ENCODE measurements at regions not wholly inside any gene's neighbourhood (a gene's known extent, or its start where the extent isn't known, plus 50 kb on each side); places are given as distances from the start of the nearest gene placed in this dataset.

DNA sequence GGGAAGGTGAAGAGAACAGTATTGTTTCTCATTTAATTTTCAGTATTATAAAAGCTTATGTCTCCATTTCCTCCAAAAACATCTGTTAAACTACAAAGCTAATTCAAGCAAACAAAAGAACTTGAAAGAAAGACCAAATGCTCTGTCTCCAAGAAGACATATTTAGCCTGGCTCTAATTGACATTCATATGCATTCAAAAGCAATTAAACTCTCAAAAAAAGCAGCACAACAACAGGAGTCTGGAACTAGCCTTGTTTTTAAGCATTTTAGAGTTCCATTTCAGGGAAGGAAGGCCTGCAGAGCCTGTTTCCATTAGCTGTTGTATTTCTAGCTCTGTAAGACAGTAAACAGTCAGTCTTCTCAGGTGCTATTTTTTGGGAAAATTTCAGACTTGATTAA, 447.9 kb downstream of the TDRD15 start:
- DNase-seq, result no peak
- no peaks in the 10 kb centered on the region for H3K4me1 ChIP-seq
- no peaks in the 10 kb centered on the region for H3K9me3 ChIP-seq
- TF ChIP-seq, protein P1, sequence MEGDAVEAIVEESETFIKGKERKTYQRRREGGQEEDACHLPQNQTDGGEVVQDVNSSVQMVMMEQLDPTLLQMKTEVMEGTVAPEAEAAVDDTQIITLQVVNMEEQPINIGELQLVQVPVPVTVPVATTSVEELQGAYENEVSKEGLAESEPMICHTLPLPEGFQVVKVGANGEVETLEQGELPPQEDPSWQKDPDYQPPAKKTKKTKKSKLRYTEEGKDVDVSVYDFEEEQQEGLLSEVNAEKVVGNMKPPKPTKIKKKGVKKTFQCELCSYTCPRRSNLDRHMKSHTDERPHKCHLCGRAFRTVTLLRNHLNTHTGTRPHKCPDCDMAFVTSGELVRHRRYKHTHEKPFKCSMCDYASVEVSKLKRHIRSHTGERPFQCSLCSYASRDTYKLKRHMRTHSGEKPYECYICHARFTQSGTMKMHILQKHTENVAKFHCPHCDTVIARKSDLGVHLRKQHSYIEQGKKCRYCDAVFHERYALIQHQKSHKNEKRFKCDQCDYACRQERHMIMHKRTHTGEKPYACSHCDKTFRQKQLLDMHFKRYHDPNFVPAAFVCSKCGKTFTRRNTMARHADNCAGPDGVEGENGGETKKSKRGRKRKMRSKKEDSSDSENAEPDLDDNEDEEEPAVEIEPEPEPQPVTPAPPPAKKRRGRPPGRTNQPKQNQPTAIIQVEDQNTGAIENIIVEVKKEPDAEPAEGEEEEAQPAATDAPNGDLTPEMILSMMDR (IDR thresholded peaks at IDR 0.05; ENCODE audit: low read depth, low read length), result no peak
- H3K4me3 ChIP-seq (ENCODE audit: low read depth, low read length), result no peak overlapping the region
- H3K36me3 ChIP-seq, result no peaks in the 10 kb centered on the region
- no peaks in the 10 kb centered on the region for H3K27me3 ChIP-seq

- H3K4me1 ChIP-seq, result no peaks in the 10 kb centered on the region
Measured at GRCh38 chr2:21580391-21580790, 456.6 kb downstream of the TDRD15 start.

GRCh38 chr2:21585881-21586280, 462.1 kb downstream of the TDRD15 start:
- TF ChIP-seq, protein P1 (IDR thresholded peaks at IDR 0.05; ENCODE audit: low read depth, low read length), result no peak
- no peaks in the 10 kb centered on the region for H3K27me3 ChIP-seq
- no peak overlapping the region for H3K4me3 ChIP-seq (ENCODE audit: low read depth, low read length)
- H3K36me3 ChIP-seq, result no peaks in the 10 kb centered on the region
- no peaks in the 10 kb centered on the region for H3K9me3 ChIP-seq
- no peak for DNase-seq
- H3K4me1 ChIP-seq, result no peaks in the 10 kb centered on the region

More at GRCh38 chr2:21580391-21580790, 456.6 kb downstream of the TDRD15 start:
- no peaks in the 10 kb centered on the region for H3K36me3 ChIP-seq
- no peaks in the 10 kb centered on the region for H3K27me3 ChIP-seq
- DNase-seq, result no peak
- no peaks in the 10 kb centered on the region; the same call in 1 of the 2 replicates for H3K9me3 ChIP-seq
- TF ChIP-seq, protein P1 (IDR thresholded peaks at IDR 0.05; ENCODE audit: low read depth, low read length), result no peak
- H3K4me3 ChIP-seq (ENCODE audit: low read depth, low read length), result no peak overlapping the region

GRCh38 chr2:21590026-21590690, 466.4 kb downstream of the TDRD15 start:
- no peak overlapping the region for H3K4me3 ChIP-seq (ENCODE audit: low read depth, low read length)
- TF ChIP-seq, protein P1 (IDR thresholded peaks at IDR 0.05; ENCODE audit: low read depth, low read length), result no peak
- DNase-seq, result no peak
- H3K4me1 ChIP-seq, result no peaks in the 10 kb centered on the region
- H3K27me3 ChIP-seq, result no peaks in the 10 kb centered on the region
- no peaks in the 10 kb centered on the region for H3K36me3 ChIP-seq
- no peaks in the 10 kb centered on the region for H3K9me3 ChIP-seq

GRCh38 chr2:21591926-21592325, 468.2 kb downstream of the TDRD15 start:
- no peaks in the 10 kb centered on the region for H3K27me3 ChIP-seq
- no peak overlapping the region for H3K4me3 ChIP-seq (ENCODE audit: low read depth, low read length)
- DNase-seq, result no peak
- no peaks in the 10 kb centered on the region for H3K36me3 ChIP-seq
- no peaks in the 10 kb centered on the region for H3K4me1 ChIP-seq
- H3K9me3 ChIP-seq, result peaks cover 6% of the 10 kb centered on the region
- TF ChIP-seq, protein P1 (IDR thresholded peaks at IDR 0.05; ENCODE audit: low read depth, low read length), result no peak

DNA sequence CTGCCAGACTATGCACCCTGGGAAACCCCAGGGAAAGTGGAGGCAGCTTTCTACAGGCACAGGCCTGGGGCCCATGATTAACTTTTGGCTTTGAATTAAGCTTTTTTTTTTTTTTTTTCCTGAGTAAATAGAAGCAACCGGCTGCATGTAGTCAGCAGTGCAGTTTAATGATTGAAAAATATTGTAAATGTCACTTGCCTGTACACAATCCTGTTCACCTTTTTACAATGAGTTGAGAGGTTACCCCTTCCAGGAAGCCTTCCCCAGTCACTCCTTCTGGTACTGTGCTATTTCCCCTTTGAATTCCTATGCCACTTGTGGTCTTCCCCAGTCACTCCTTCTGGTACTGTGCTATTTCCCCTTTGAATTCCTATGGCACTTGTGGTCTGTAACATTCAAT, 475.6 kb downstream of the TDRD15 start:
- Histone ChIP-seq H3K9me3 (peaks cover 6% of the 10 kb centered on the region), H3K36me3 (no peaks in the 10 kb centered on the region), H3K4me3 (ENCODE audit: low read depth, low read length) (no peak overlapping the region), H3K4me1 (no peaks in the 10 kb centered on the region), H3K27me3 (no peaks in the 10 kb centered on the region)
- TF ChIP-seq, protein P1 (IDR thresholded peaks at IDR 0.05; ENCODE audit: low read depth, low read length), result no peak
- DNase-seq, result no peak

Measured in BE2C (cell line).